Putamen (tissue), 1 donor: ENCODE measurements at regions not wholly inside any gene's neighbourhood (a gene's known extent, or its start where the extent isn't known, plus 50 kb on each side); places are given as distances from the start of the nearest gene placed in this dataset.
"Not testable (repeated sequence)": the region's sequence is repeated elsewhere in the genome, so short reads cannot be mapped to it uniquely, and the experiment has no call there.

Experiments used
- DNase-seq: peaks from one replicate; pipeline ENCODE4 v3.0.0-alpha.2; 2016; ENCODE audit warnings: low spot score

DNA sequence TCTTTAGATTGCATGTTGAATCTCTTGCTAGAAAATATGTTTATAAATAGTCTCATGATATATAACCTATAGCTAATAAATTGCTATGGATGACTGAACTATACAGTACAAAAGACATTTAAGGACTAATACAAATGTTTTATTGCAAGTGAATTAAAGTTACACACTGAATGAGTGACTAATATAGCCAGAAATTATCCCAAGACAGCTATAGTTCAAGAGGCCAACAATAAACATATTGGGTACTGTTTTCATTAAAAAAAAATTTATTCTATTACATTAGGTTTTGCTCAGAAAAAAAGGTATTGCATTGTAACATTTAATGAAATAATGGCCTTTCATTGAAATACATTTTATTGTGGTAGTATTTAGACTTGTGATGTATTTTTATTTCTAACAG, 819.1 kb downstream of the TRIML1 start:
- DNase-seq = no peak

DNA sequence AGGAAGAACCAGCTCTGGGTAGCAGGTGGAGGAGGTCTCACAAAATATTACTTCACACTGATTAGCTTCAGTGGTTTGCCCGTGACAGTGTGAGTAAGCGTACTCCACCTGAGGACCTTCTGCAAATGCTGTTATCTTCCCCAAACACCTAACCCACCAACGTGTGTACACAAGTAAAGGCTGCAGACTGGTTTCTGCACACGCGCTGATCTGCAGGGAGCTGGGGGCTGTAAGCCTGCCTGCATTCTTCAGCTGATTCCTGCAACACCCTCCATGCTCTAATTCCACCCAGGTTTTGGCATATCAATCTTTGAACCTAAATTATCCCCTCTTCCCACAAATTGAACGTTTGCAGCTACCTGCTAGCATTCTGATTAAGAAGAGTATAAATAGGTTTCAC, 820.2 kb downstream of the TRIML1 start:
- DNase-seq = no peak

DNA sequence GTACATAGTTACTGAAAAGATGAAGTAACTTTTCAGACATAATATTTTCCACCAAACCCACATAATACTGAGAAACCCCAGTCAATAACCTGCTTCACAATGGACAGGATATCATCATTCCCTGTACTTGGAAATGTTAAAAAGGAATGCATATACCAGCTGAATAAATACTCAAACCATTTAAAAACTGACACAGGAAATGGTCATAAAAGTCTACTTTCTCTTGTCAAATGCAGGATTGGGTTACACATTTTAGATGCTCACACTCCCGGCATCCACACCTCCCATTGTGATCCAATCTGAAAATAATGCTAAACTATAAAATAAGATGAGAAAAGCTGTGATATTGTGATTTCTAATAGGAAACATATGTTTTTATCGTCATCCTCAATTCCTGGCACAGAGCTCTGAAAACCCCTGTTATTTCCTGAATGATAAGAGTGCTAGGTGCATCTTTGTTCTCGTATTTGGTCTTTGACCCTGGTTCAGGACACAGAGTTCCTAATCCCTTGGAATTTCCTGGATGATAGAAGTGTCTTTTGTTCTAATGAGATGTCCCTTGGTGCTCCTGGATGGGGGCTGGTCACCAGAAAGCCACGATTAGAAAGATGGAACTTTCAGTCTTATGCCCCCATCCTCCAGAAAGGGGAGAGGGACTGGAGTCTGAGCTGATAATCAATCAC, 821.3 kb downstream of the TRIML1 start:
- DNase-seq = no peak

DNA sequence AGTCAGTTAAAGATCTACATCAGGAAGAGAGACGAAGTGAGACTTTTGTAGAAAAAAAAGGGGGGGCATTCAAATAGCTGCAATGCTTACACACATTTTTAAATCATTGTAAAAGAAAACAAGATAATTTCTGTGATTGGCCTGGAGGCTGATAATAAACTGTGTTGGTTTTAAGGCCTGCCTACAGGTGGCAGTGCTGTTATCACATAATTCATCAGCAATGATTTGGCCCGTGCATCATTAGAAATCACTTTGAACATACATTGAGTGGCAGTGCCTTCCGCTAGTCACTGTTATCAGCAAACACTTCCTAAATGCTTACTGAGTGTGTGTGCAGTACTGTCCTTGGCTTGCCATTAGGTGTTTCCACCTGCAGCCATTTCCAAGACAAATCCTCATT, 831.9 kb downstream of the TRIML1 start:
- no peak for DNase-seq

DNA sequence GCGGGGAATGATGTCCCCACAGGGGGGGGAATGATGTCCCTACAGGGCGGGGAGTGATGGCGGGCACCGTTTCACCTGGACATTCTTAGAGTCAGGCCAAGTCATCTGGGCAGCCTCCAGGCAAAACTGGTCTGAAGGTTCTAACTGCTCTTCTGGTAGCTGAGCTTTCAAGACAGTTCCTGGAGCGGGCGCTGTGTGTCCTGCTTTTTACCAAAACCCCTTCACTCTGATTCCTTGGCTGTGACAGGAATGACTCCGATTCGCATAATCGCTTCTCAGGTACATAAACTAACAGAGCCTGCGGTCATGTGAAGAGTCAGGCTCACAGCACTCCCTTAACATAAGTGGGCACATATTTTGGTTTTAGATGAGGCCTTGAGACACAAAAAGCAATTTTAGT, 836.0 kb downstream of the TRIML1 start:
- no peak for DNase-seq

DNA sequence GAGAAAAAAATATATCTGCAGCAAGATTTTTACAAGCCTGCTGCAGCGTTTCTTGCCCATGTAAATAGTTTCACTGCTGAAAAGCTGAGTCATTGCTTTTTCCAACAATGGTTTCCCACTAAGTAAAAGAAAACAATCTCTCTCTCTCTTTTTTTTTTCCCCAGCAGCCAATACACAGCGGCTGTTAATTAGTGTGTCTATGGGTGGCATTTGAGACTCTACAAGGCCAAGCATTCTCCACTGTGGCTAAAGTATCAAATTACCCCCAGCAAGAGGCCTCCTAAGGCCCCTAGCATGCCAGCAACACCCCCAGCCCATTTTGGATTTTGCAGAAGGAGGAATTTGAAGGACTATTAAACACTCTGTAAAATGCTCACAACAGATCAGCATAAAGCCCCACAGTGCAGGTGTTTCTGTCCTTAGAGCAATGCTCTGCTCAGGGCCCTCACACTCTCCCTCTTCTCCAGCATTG, 837.4 kb downstream of the TRIML1 start:
- DNase-seq = no peak

DNA sequence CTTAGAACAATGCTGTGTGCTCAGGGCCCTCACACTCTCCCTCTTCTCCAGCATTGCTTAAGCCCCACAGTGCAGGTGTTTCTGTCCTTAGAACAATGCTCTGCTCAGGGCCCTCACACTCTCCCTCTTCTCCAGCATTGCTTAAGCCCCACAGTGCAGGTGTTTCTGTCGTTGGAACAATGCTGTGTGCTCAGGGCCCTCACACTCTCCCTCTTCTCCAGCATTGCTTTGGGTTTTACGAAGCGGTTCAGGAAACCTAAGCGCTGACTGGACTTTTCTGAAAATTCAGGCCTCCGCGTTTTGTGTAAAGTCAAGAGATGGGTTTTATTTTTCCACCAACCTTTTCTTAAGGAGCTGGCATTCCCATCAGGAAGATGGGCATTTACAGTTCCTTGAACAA, 838.0 kb downstream of the TRIML1 start:
- DNase-seq = not testable (repeated sequence)

DNA sequence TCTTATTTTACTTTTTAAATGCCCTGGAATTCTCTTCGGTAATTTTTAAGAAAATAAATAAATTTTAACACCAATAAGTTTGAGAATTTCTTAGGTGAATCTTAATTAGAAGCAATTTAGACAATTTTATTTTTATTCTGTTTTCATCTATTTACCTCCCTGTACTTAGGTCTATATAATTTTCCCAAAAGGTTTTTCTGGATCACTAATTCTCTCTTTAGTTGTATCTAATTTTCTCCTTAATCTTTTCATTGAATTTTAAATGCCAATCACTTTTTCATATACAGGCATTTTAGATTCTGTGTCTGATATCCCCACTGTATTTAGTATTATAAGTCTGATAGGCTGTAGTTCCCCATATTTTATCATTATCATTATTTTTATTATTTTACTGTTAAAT, 845.3 kb downstream of the TRIML1 start:
- DNase-seq = no peak

DNA sequence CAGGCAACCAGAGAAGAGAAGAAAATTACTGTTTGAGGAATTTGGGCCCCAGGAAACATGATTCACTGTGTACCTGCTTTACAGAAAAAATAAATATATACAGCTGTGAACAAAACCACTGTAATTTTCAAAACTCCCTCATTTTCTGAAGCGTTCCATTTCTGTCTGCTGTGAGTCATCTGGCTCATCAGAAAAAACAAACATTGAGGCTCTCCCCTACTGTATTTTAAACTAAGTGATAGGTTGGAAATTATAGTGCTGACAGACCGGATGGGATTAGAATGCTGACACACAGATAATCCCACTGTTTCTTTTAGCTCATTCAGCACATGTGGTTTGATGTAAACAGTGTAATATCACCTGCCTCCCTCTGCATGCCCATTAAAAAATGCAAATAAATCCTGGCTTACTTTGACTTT, 847.0 kb downstream of the TRIML1 start:
- DNase-seq = no peak

DNA sequence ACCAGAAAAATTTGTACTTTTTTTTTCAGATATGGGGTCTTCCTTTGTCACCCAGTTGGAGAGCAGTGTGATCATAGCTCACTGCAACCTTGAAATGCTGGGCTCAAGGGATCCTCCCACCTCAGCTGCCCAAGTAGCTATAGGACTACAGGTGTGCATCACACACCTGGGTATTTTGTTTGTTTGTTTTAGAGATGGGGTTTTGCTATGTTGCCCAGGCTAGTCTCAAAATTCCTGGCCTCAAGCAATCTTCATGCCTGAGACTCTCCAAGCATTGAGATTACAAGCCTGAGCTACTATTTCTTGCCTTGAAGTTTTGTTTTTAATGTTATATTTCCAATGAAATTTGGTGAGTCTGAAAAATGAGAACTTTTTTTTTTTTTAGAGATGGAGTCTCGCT, 847.8 kb downstream of the TRIML1 start:
- DNase-seq = no peak

DNA sequence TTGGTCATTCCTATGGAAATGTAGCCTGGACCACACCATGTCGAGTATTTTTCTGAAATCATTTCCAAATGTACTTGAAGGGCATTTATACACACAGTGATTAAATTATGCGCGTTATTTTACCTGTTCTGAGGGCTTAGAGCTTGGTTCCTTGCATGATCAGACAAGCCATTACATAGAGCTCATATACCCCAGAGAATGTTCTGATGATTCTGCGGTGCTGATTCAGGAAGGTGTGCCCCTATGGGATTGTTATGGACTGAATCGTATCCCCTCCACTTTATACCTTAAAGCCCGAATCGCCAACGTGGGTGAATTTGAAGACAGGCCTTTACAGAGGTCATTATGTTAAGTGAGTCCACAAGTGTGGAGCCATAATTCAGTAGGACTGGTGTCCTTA, 848.9 kb downstream of the TRIML1 start:
- DNase-seq = no peak

DNA sequence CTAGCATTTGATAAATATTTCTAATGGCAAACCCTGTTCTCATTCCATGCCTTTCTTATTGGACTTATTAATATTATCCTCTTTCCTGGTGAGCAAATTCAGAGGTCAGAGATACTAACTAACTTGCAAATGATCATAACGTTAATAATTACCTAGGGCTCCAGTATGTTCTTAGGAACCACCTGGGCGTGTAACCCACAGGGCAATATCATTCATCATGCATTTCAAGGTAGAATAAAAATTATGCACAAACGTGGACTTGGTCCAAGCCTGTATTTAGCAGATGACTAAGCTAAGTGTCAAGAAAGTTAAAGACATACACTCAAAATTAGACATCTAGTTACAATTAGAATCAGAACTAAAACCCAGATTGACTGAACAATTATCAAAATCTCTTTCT, 850.1 kb downstream of the TRIML1 start:
- no peak for DNase-seq

DNA sequence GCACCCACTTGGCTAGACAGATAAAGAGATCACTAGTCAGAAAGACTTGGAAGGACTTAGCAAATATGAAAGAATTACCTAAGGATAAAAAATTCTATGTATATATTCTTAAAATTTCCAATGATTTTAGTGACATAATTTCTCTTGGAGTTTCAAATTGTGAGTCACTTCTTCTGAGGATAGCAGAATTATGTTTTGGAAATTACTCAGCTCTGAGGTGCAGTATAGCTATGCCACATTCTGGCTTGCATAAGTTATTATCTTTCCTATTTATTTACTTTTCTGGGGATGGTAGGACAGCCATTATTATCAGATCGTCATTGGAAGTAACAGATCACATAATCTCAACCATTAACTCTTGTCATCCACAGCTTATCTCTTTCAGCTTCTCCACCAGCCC, 853.5 kb downstream of the TRIML1 start:
- no peak for DNase-seq

DNA sequence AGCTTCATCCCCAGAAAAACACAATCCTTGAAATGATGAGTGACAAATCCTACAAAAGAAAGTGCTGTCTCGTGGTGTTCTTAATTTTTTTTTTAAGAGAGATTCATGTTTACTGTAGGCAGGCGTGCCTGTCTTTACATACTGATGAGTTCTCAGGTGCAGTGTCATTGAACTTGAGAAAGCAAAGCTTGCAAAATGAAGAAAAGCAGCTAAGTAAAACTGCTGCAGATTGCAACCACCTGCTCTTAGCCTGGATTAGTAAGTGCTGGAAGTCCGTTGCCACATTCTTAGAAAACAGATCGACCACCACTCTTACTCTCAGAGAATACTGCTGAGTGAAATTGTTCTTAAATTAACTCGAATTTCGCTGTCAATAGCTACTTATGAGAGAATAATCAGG, 854.6 kb downstream of the TRIML1 start:
- no peak for DNase-seq

DNA sequence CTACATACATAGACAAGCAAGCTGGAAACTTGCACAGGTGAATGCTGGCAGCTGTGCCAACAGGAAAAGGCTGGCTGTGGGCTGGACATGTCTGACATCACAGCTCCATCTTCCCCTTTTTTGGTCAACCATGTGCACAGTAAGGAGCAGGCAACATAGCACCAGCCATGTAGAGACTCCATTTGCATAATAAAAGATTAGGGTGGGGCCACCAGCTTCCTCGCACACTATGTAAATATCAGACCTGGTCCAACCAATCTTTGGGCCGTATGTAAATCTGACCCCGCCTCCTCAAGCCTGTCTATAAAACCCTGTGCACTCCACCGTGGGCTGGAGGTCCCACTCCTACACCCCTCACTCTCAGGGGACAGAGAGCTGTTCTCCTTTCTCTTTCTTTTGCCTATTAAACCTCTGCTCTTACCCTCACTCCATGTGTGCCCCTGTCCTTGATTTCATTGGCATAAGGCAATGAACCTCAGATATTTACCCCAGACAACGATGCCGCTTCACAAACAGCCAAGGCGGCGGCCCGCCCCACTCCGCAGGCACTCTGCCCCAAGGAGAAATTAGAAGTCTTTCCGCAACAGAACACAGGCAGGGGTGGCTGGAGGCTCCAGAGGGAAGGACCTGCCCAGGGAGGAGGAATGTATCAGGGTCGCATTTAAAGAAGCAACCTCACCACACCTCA, 862.2 kb downstream of the TRIML1 start:
- no peak for DNase-seq

DNA sequence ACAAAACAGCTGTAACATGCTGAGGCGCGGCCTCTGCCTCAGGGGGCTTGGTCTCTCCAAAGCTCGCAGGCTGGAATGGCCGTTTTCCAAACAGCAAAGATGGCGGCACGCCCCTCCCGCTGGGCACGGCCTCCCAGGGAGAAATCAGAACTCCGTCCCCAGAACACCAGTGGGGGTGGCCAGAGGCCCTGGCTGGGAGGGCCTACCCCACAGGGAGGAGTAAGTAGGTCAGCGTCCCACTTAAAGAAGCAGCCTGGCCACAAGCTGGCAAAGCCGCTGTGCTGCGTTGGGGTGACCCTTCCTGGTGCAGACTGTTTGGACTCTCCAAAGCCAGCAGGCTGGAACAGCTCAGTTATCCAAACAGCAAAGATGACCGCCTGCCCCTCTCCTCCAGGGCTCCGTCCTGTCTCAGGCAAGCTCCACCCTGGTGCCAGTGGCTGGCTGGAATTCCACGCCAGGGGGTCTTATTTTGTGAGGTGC, 862.8 kb downstream of the TRIML1 start:
- DNase-seq = no peak

DNA sequence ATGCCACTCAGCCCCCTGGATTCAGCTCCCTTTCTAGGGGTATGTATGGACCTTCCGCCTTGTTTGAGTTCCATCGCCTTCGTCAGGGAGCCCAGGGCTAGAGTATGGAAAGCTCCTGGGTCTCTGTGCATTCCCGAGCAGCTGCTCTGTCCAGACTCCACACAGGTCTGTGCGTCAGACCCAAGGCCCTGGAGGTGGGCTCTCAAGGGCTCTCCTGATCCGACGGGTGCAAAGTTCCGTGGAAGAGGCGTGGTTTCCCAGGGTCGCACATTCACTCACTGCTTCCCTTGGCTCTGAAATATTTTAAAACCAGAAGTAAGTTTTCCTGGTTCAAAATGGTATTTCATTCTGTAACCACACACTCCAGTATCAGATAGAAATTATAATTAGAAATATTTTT, 863.2 kb downstream of the TRIML1 start:
- DNase-seq = no peak

DNA sequence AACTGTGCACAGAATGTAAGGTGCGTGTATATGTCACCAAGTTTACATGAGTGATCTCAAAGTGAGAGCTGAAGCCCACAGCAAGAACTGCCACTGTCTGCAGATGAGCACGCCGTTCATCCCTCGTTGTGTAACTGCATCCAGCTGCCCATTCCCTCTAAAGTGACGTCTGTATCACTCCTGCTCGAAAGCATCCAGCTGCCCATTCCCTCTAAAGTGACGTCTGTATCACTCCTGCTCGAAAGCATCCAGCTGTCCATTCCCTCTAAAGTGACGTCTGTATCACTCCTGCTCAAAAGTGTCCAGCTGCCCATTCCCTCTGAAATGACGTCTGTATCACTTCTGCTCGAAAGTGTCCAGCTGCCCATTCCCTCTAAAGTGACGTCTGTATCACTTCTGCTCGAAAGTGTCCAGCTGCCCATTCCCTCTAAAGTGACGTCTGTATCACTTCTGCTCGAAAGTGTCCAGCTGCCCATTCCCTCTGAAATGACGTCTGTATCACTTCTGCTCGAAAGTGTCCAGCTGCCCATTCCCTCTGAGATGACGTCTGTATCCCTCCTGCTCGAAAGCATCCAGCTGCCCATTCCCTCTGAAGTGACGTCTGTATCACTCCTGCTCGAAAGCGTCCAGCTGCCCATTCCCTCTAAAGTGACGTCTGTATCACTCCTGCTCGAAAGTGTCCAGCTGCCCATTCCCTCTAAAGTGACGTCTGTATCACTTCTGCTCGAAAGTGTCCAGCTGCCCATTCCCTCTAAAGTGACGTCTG, 871.4 kb downstream of the TRIML1 start:
- not testable (repeated sequence) for DNase-seq

DNA sequence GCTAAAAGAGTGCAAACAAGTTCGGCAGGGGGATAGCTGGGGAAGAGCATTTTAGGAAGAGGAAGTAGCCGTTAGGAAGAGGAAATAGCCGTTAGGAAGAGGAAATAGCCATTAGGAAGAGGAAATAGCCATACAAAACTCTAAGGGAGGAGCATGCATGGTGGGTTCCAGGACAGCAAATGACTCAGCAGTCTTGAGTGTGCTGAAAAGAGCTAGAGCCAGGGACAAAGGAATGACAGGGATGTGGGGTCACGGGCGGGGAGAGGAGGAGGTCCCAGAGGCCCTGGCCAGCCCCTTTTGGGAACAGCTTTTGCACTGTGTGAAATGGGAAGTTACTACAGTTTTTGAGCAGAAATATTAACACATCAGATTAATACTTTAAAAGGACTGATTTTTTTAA, 882.6 kb downstream of the TRIML1 start:
- no peak for DNase-seq

DNA sequence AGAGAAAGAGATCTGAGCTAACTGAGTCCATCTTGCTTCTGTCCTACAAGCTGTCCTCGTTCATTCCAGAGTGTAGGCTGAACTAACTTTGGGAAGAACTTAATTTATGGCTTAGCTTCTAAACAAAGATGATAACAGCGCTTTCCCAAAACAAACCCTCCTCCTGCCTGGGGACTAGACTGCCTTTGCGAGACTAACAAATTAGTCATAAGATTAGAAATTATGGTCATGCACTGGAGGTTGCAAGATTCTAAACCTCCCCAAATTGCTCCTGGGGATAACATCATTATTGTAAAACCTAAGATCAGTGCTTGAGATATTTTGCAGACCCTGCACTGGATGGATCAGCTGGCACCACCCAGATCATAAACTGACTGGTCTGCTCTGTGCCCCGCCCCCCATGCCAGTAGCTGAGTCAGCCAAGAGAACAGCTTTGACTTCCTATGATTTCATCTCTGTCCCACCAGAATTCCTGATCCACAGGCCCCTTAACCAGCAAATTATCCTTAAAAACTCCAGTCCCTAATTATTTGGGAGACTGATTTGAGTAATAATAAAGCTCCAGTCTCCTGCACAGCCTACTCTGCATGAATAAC, 883.3 kb downstream of the TRIML1 start:
- no peak for DNase-seq

DNA sequence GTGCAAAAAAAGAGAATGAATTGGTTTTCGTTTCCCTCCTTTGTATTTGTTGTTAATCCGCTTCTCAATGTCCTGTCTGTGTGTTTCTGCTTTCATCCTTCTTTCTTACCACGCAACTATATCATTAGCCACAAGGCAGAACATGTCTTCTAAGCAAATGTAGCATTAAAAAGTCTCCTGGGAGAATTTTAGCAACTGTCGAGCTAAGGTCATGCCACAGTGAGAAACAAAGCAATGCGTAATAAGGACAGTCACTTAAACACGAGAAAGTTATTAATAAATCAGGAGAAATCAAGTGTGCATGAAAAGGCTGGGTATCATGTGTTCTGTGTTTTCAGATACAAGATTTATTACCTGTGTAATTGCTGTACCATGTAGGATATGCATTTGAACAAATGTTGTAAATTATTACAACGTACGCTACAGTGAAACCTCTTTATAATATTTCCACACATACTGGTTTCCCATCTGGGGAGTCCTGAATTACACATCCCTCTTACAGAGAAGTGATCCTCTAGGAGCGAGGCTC, 890.8 kb downstream of the TRIML1 start:
- DNase-seq = no peak

DNA sequence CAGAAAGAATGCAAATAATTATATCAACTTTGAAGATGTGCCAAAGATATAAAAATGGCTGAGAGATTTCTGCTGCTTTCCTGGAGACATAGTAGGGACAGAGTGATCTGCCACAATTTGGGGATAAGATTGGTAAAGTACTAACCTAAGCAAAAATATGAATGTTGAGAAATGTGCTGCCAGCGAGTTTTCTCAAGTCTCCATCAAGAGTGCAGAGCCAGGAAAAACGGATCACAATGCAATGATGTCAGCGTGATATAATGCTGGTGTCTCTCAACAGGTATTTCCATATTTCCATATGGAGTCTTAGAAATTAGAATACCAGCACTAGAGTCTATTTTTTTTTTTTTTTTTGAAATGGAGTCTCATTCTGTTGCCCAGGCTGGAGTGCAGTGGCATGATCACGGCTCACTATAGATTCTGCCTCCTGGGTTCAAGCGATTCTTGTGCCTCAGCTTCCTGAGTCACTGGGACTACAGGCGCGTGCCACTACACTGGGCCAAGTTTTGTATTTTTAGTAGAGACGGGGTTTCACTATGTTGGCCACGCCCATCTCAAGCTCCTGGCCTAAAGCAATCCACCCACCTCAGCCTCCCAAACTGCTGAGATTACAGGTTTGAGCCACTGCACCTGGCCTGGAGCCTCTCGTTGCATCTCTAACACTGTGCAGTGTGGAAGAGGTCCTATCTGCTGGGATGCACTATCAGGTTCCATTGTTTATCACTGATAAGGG, 893.5 kb downstream of the TRIML1 start:
- no peak for DNase-seq
